Body of pancreas (tissue), 4 donors: ENCODE measurements at regions not wholly inside any gene's neighbourhood (a gene's known extent, or its start where the extent isn't known, plus 50 kb on each side); places are given as distances from the start of the nearest gene placed in this dataset.

Source experiments
- ATAC-seq: fragments of 150-250 bp; one replicate; pipeline ENCODE4 v1.9.1; 2016
- DNase-seq, 4 donors: peaks; one replicate each; pipeline ENCODE4 v3.0.0-alpha.2; 2019
- H3K27ac ChIP-seq, 4 donors: fragments of 200-600 bp; sonication (generic); 1 replicate in 3 of 4; 2 replicates in 1 of 4; pipeline versions ENCODE4 v1.5.1 to v1.6.1; 2016 to 2019; ENCODE audit warnings: mild to moderate bottlenecking in 1 of 4, mixed read lengths in 1 of 4, moderate library complexity in 1 of 4
- H3K27me3 ChIP-seq, 2 donors: fragments of 200-600 bp; sonication (generic); one replicate each; pipeline ENCODE4 v1.6.0; 2016; ENCODE audit warnings: mild to moderate bottlenecking in 1 of 2
- H3K36me3 ChIP-seq, 2 donors: fragments of 200-600 bp; sonication (generic); replicated peaks in 1 of 2; 2 replicates each; pipeline ENCODE4 v1.5.1; 2016; ENCODE audit warnings: low read depth in 2 of 2; ENCODE audit not compliant: insufficient read depth in 1 of 2
- H3K4me1 ChIP-seq: fragments of 200-600 bp; sonication (generic); one replicate; pipeline ENCODE4 v1.6.0; 2016
- H3K4me3 ChIP-seq, 2 donors: fragments of 200-600 bp; sonication (generic); 1 replicate in 1 of 2; 2 replicates in 1 of 2; pipeline ENCODE4 v1.5.1; 2016 to 2019
- H3K9me3 ChIP-seq, 3 donors: fragments of 200-600 bp; sonication (generic); 1 replicate in 2 of 3; 2 replicates in 1 of 3; pipeline ENCODE4 v1.5.1; 2016
- POLR2A ChIP-seq, 3 donors: fragments of 450-650 bp; IDR thresholded peaks; one replicate each; pipeline ENCODE4 v1.6.1; 2016; ENCODE audit warnings: antibody characterized with exemption in 3 of 3, mild to moderate bottlenecking in 2 of 3
- WGBS, 2 donors: methylation state at CpG; one replicate each; pipeline ENCODE4 v1.1.5; 2017; 5-methylcytosine and 5-hydroxymethylcytosine counted together
- intact Hi-C: fragments of 100-400 bp; cut with DNase I; formaldehyde crosslinking; loops from one replicate; pipeline ENCODE4 v1.15.1; 2023
- TF ChIP-seq, protein P1 (sequence below), 7 experiments: fragments of 450-650 bp in 4 of 7; fragments of 200-600 bp in 3 of 7; sonication (generic) in 3 of 7; IDR thresholded peaks; one replicate each; pipeline ENCODE4 v1.5.1; 2016 to 2019; ENCODE audit warnings: antibody characterized with exemption in 7 of 7

DNA sequence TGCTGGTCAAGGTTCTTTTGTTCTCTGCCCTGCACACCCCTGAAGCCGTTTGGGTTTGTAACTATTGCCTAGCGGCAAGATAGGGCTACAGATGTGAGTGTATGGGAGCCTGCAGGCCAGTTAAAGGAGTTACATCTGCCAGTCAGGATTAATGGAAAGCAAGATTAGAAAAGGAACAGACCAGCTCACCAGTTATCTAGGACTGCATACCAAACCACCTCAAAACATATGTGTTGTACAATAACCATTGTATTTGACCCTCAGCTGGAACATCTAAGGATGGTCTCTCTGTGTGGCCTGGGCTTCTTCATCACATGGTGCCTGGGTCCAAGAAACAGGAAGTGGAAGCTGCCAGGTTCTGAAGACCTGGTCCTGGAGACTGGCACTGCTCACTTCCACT is 52.5 kb upstream of the FBXO28 start:
- TF ChIP-seq, protein P1, sequence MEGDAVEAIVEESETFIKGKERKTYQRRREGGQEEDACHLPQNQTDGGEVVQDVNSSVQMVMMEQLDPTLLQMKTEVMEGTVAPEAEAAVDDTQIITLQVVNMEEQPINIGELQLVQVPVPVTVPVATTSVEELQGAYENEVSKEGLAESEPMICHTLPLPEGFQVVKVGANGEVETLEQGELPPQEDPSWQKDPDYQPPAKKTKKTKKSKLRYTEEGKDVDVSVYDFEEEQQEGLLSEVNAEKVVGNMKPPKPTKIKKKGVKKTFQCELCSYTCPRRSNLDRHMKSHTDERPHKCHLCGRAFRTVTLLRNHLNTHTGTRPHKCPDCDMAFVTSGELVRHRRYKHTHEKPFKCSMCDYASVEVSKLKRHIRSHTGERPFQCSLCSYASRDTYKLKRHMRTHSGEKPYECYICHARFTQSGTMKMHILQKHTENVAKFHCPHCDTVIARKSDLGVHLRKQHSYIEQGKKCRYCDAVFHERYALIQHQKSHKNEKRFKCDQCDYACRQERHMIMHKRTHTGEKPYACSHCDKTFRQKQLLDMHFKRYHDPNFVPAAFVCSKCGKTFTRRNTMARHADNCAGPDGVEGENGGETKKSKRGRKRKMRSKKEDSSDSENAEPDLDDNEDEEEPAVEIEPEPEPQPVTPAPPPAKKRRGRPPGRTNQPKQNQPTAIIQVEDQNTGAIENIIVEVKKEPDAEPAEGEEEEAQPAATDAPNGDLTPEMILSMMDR (IDR thresholded peaks at IDR 0.05), result no peak
- no peak for TF ChIP-seq POLR2A (IDR thresholded peaks at IDR 0.05)
- DNase-seq, result no peak
- H3K9me3 ChIP-seq, result no peaks in the 10 kb centered on the region
- ATAC-seq, result no peak
- H3K36me3 ChIP-seq, result no peaks in the 10 kb centered on the region
- peaks cover 10% of the 10 kb centered on the region for H3K4me1 ChIP-seq
- 65 to 83% methylated on average over 2 of the region's 2 CpGs for WGBS, 2 donors
- H3K27ac ChIP-seq, result no peak overlapping the region
- intact Hi-C loops, result no loop called here
- H3K4me3 ChIP-seq, result no peak overlapping the region
- H3K27me3 ChIP-seq, result no peaks in the 10 kb centered on the region

GRCh38 chr1:224059897-224060427 is 53.9 kb upstream of the FBXO28 start:
- Histone ChIP-seq H3K4me1 (peaks cover 2% of the 10 kb centered on the region), H3K4me3 (no peak overlapping the region), H3K27ac (no peak overlapping the region), H3K36me3 (no peaks in the 10 kb centered on the region), H3K9me3 (no peaks in the 10 kb centered on the region), H3K27me3 (no peaks in the 10 kb centered on the region)
- intact Hi-C loops, result no loop called here
- ATAC-seq, result no peak
- TF ChIP-seq, protein P1 (IDR thresholded peaks at IDR 0.05), result no peak
- no peak for TF ChIP-seq POLR2A (IDR thresholded peaks at IDR 0.05)
- DNase-seq, result no peak
- WGBS, 2 donors, result 61 to 68% methylated on average over 6 of the region's 6 CpGs

- no peak overlapping the region for H3K4me3 ChIP-seq
- intact Hi-C loops, result no loop called here
- H3K27ac ChIP-seq, result no peak overlapping the region
- H3K9me3 ChIP-seq, result no peaks in the 10 kb centered on the region
- H3K4me1 ChIP-seq, result no peaks in the 10 kb centered on the region
- TF ChIP-seq, protein P1 (IDR thresholded peaks at IDR 0.05), result no peak
- no peak for TF ChIP-seq POLR2A (IDR thresholded peaks at IDR 0.05)
- ATAC-seq (no peak), DNase-seq (no peak)
- no peaks in the 10 kb centered on the region for H3K36me3 ChIP-seq
- WGBS, 2 donors, result 90 to 94% methylated on average over 5 of the region's 5 CpGs
- H3K27me3 ChIP-seq, result no peaks in the 10 kb centered on the region
Observed at GRCh38 chr1:224058303-224058702, 55.6 kb upstream of the FBXO28 start.

- Histone ChIP-seq H3K27ac (no peak overlapping the region), H3K36me3 (no peaks in the 10 kb centered on the region), H3K9me3 (no peaks in the 10 kb centered on the region), H3K27me3 (no peaks in the 10 kb centered on the region), H3K4me1 (no peaks in the 10 kb centered on the region), H3K4me3 (no peak overlapping the region)
- intact Hi-C loops, result no loop called here
- no peak for TF ChIP-seq POLR2A (IDR thresholded peaks at IDR 0.05)
- TF ChIP-seq, protein P1 (IDR thresholded peaks at IDR 0.05), result no peak
- DNase-seq, result no peak
- ATAC-seq, result no peak
- WGBS, 2 donors, result 76 to 79% methylated on average over 7 of the region's 7 CpGs
Observed at GRCh38 chr1:224057461-224058199, 56.3 kb upstream of the FBXO28 start.

GRCh38 chr1:224054611-224055010 is 59.3 kb upstream of the FBXO28 start:
- H3K4me3 ChIP-seq, result no peak overlapping the region
- TF ChIP-seq POLR2A (IDR thresholded peaks at IDR 0.05), result no peak
- TF ChIP-seq, protein P1 (IDR thresholded peaks at IDR 0.05), result no peak
- no peaks in the 10 kb centered on the region for H3K27me3 ChIP-seq
- DNase-seq, result no peak
- no peaks in the 10 kb centered on the region for H3K4me1 ChIP-seq
- WGBS, 2 donors, result 61 to 67% methylated on average over 3 of the region's 3 CpGs
- intact Hi-C loops, result no loop called here
- H3K9me3 ChIP-seq, result no peaks in the 10 kb centered on the region
- no peak for ATAC-seq
- H3K27ac ChIP-seq, result no peak overlapping the region
- no peaks in the 10 kb centered on the region for H3K36me3 ChIP-seq
